Dendritic cell treated with granulocyte-macrophage colony-stimulating factor and Interleukin-4, amounts not matched to agents 40 ng/mL and 50 ng/mL, for 4 days (primary cell): ENCODE measurements at regions not wholly inside any gene's neighbourhood (a gene's known extent, or its start where the extent isn't known, plus 50 kb on each side); places are given as distances from the start of the nearest gene placed in this dataset.

Experiments
- H3K27ac Mint-ChIP-seq: one replicate; pipeline ENCODE4 v1.8.0; 2022; ENCODE audit warnings: mild to moderate bottlenecking, mixed read lengths
- H3K27me3 Mint-ChIP-seq: one replicate; pipeline ENCODE4 v1.8.0; 2022; ENCODE audit warnings: mild to moderate bottlenecking, mixed read lengths
- H3K36me3 Mint-ChIP-seq: one replicate; pipeline ENCODE4 v1.8.0; 2022; ENCODE audit warnings: low read depth, mixed read lengths
- H3K4me1 Mint-ChIP-seq: one replicate; pipeline ENCODE4 v1.8.0; 2022; ENCODE audit warnings: low read depth, mixed read lengths
- H3K4me3 Mint-ChIP-seq: one replicate; pipeline ENCODE4 v1.8.0; 2022; ENCODE audit warnings: mild to moderate bottlenecking, moderate library complexity, mixed read lengths
- H3K9me3 Mint-ChIP-seq: one replicate; pipeline ENCODE4 v1.8.0; 2022; ENCODE audit warnings: mixed read lengths
- intact Hi-C: fragments of 100-400 bp; cut with micrococcal nuclease; formaldehyde crosslinking; loops from one replicate; pipeline ENCODE4 v1.15.0; 2022

GRCh38 chr3:82054849-82055248, 293.4 kb upstream of the GBE1 start:
- Mint-ChIP-seq H3K4me3 (no peak overlapping the region), H3K4me1 (no peaks in the 10 kb centered on the region), H3K36me3 (no peaks in the 10 kb centered on the region), H3K9me3 (no peaks in the 10 kb centered on the region), H3K27ac (no peak overlapping the region), H3K27me3 (no peaks in the 10 kb centered on the region)
- intact Hi-C loops = no loop called here

- Mint-ChIP-seq H3K27ac (no peak overlapping the region), H3K36me3 (no peaks in the 10 kb centered on the region), H3K4me3 (no peak overlapping the region), H3K4me1 (no peaks in the 10 kb centered on the region), H3K9me3 (no peaks in the 10 kb centered on the region), H3K27me3 (no peaks in the 10 kb centered on the region)
- intact Hi-C loops = no loop called here
Observed at GRCh38 chr3:82053236-82053635, 291.8 kb upstream of the GBE1 start.

GRCh38 chr3:82050382-82050781, 288.9 kb upstream of the GBE1 start:
- no peaks in the 10 kb centered on the region for H3K4me1 Mint-ChIP-seq
- no peak overlapping the region for H3K4me3 Mint-ChIP-seq
- no peaks in the 10 kb centered on the region for H3K36me3 Mint-ChIP-seq
- H3K27me3 Mint-ChIP-seq = no peaks in the 10 kb centered on the region
- no peaks in the 10 kb centered on the region for H3K9me3 Mint-ChIP-seq
- no peak overlapping the region for H3K27ac Mint-ChIP-seq
- intact Hi-C loops = no loop called here

- Mint-ChIP-seq H3K27ac (no peak overlapping the region), H3K27me3 (no peaks in the 10 kb centered on the region), H3K4me1 (no peaks in the 10 kb centered on the region), H3K9me3 (no peaks in the 10 kb centered on the region), H3K4me3 (no peak overlapping the region), H3K36me3 (no peaks in the 10 kb centered on the region)
- intact Hi-C loops = no loop called here
Observed at GRCh38 chr3:82048711-82049110, 287.3 kb upstream of the GBE1 start.

- Mint-ChIP-seq H3K27me3 (no peaks in the 10 kb centered on the region), H3K27ac (no peak overlapping the region), H3K4me3 (no peak overlapping the region), H3K4me1 (no peaks in the 10 kb centered on the region), H3K36me3 (no peaks in the 10 kb centered on the region), H3K9me3 (no peaks in the 10 kb centered on the region)
- intact Hi-C loops = no loop called here
Observed at GRCh38 chr3:82044930-82045705, 283.7 kb upstream of the GBE1 start.

GRCh38 chr3:82038556-82038955, 277.1 kb upstream of the GBE1 start:
- intact Hi-C loops = no loop called here
- Mint-ChIP-seq H3K27ac (no peak overlapping the region), H3K4me1 (no peaks in the 10 kb centered on the region), H3K4me3 (no peak overlapping the region), H3K36me3 (no peaks in the 10 kb centered on the region), H3K9me3 (no peaks in the 10 kb centered on the region), H3K27me3 (no peaks in the 10 kb centered on the region)

- Mint-ChIP-seq H3K27ac (no peak overlapping the region), H3K9me3 (no peaks in the 10 kb centered on the region), H3K4me1 (no peaks in the 10 kb centered on the region), H3K27me3 (no peaks in the 10 kb centered on the region), H3K4me3 (no peak overlapping the region), H3K36me3 (no peaks in the 10 kb centered on the region)
- intact Hi-C loops = no loop called here
Observed at GRCh38 chr3:82033186-82033585, 271.7 kb upstream of the GBE1 start.

- intact Hi-C loops = no loop called here
- H3K36me3 Mint-ChIP-seq = no peaks in the 10 kb centered on the region
- no peak overlapping the region for H3K27ac Mint-ChIP-seq
- no peak overlapping the region for H3K4me3 Mint-ChIP-seq
- no peaks in the 10 kb centered on the region for H3K4me1 Mint-ChIP-seq
- no peaks in the 10 kb centered on the region for H3K9me3 Mint-ChIP-seq
- no peaks in the 10 kb centered on the region for H3K27me3 Mint-ChIP-seq
Observed at GRCh38 chr3:82031596-82031995, 270.2 kb upstream of the GBE1 start.

- no peak overlapping the region for H3K27ac Mint-ChIP-seq
- H3K4me3 Mint-ChIP-seq = no peak overlapping the region
- no peaks in the 10 kb centered on the region for H3K9me3 Mint-ChIP-seq
- H3K36me3 Mint-ChIP-seq = no peaks in the 10 kb centered on the region
- H3K4me1 Mint-ChIP-seq = no peaks in the 10 kb centered on the region
- intact Hi-C loops = no loop called here
- no peaks in the 10 kb centered on the region for H3K27me3 Mint-ChIP-seq
Observed at GRCh38 chr3:82030916-82031315, 269.5 kb upstream of the GBE1 start.

GRCh38 chr3:82022836-82023235, 261.4 kb upstream of the GBE1 start:
- Mint-ChIP-seq H3K4me3 (no peak overlapping the region), H3K36me3 (no peaks in the 10 kb centered on the region), H3K27ac (no peak overlapping the region), H3K9me3 (no peaks in the 10 kb centered on the region), H3K27me3 (no peaks in the 10 kb centered on the region), H3K4me1 (peaks cover 10% of the 10 kb centered on the region)
- intact Hi-C loops = no loop called here

- Mint-ChIP-seq H3K4me3 (no peak overlapping the region), H3K36me3 (no peaks in the 10 kb centered on the region), H3K9me3 (no peaks in the 10 kb centered on the region), H3K27me3 (no peaks in the 10 kb centered on the region), H3K27ac (no peak overlapping the region), H3K4me1 (peaks cover 5% of the 10 kb centered on the region)
- intact Hi-C loops = no loop called here
Observed at GRCh38 chr3:82020282-82020681, 258.8 kb upstream of the GBE1 start.

GRCh38 chr3:82015241-82015640, 253.8 kb upstream of the GBE1 start:
- Mint-ChIP-seq H3K36me3 (no peaks in the 10 kb centered on the region), H3K4me3 (no peak overlapping the region), H3K27me3 (no peaks in the 10 kb centered on the region), H3K27ac (no peak overlapping the region), H3K4me1 (no peaks in the 10 kb centered on the region), H3K9me3 (no peaks in the 10 kb centered on the region)
- intact Hi-C loops = no loop called here

GRCh38 chr3:82012775-82013174, 251.3 kb upstream of the GBE1 start:
- Mint-ChIP-seq H3K4me3 (no peak overlapping the region), H3K27ac (no peak overlapping the region), H3K27me3 (no peaks in the 10 kb centered on the region), H3K4me1 (no peaks in the 10 kb centered on the region), H3K9me3 (no peaks in the 10 kb centered on the region), H3K36me3 (no peaks in the 10 kb centered on the region)
- intact Hi-C loops = no loop called here

- no peaks in the 10 kb centered on the region for H3K27me3 Mint-ChIP-seq
- no peaks in the 10 kb centered on the region for H3K36me3 Mint-ChIP-seq
- H3K4me3 Mint-ChIP-seq = no peak overlapping the region
- no peak overlapping the region for H3K27ac Mint-ChIP-seq
- no peaks in the 10 kb centered on the region for H3K4me1 Mint-ChIP-seq
- H3K9me3 Mint-ChIP-seq = peaks cover 7% of the 10 kb centered on the region
- intact Hi-C loops = no loop called here
Observed at GRCh38 chr3:82011336-82011735, 249.9 kb upstream of the GBE1 start.

- peaks cover 7% of the 10 kb centered on the region for H3K9me3 Mint-ChIP-seq
- H3K4me3 Mint-ChIP-seq = no peak overlapping the region
- H3K27me3 Mint-ChIP-seq = no peaks in the 10 kb centered on the region
- H3K27ac Mint-ChIP-seq = no peak overlapping the region
- H3K36me3 Mint-ChIP-seq = no peaks in the 10 kb centered on the region
- no peaks in the 10 kb centered on the region for H3K4me1 Mint-ChIP-seq
- intact Hi-C loops = no loop called here
Observed at GRCh38 chr3:82005266-82005665, 243.8 kb upstream of the GBE1 start.
